ENCODE measurements at regions not wholly inside any gene's neighbourhood (a gene's known extent, or its start where the extent isn't known, plus 50 kb on each side); places are given as distances from the start of the nearest gene placed in this dataset.
"Not testable (repeated sequence)": the region's sequence is repeated elsewhere in the genome, so short reads cannot be mapped to it uniquely, and the experiment has no call there.

DNA sequence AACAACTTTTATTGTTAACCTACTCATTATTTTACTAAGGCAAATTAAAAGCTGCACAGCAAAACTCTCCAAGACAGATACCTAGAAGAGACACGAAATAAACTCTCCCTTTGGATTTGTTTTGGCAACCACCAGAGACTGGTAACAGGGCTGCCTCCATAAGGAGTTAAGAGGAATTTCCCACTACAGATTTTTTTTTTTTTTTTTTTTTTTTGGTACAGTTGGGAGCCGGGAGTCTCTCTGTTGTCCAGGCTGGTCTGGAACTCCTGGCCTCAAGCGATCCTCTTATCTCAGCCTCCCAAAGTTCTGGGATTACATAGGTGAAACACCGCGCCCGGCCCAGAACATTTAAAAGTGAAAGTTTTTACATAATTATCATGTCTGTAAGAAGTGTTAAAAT is 73.6 kb upstream of the VGLL4 start:
- no peak for DNase-seq
- TF ChIP-seq, protein P1, sequence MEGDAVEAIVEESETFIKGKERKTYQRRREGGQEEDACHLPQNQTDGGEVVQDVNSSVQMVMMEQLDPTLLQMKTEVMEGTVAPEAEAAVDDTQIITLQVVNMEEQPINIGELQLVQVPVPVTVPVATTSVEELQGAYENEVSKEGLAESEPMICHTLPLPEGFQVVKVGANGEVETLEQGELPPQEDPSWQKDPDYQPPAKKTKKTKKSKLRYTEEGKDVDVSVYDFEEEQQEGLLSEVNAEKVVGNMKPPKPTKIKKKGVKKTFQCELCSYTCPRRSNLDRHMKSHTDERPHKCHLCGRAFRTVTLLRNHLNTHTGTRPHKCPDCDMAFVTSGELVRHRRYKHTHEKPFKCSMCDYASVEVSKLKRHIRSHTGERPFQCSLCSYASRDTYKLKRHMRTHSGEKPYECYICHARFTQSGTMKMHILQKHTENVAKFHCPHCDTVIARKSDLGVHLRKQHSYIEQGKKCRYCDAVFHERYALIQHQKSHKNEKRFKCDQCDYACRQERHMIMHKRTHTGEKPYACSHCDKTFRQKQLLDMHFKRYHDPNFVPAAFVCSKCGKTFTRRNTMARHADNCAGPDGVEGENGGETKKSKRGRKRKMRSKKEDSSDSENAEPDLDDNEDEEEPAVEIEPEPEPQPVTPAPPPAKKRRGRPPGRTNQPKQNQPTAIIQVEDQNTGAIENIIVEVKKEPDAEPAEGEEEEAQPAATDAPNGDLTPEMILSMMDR (IDR thresholded peaks at IDR 0.05), result no peak
- H3K4me3 ChIP-seq, result peak overlapping the region; percentile 91
- intact Hi-C loops (cut with DNase I), result no loop called here
- no peaks in the 10 kb centered on the region for H3K36me3 ChIP-seq
- no peaks in the 10 kb centered on the region for H3K9me3 ChIP-seq
- H3K27ac ChIP-seq, result peak overlapping the region; percentile 93
- H3K4me1 ChIP-seq, result no peaks in the 10 kb centered on the region
- H3K27me3 ChIP-seq, result no peaks in the 10 kb centered on the region
- no peak for ATAC-seq

DNA sequence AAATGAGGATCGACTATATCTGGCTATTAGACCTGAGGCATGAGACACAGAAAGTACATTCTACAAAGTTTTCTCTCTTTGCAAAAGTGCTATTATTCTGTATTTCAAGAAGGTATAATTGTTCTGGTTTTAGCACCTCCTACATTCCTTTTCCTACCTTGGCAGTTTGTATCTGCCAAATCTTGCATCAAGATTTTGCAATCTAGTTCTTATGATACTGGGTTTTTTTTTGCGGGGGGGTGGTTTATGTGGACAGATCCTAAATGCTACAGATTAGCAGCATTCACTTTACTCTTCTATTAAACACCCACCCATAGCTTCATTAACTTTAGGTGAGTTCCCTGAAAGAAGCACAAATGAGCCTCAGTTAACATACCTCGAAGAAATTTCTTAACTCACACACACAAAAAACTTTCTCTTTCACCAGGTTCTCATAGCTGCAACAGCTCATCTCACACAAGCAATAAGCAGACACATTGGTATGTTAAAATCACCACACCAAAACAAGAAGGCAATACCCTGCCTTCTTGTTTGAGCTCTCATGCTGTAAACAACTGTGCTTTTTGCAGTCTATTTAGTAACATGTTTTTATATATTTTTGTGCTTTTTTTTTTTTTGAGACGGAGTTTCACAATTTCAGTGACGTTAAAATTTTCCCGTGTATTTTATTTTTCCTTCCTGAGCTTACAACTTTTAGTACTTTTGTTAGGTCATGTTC is 73.0 kb upstream of the VGLL4 start:
- no peak for DNase-seq
- intact Hi-C loops (cut with DNase I), result no loop called here

DNA sequence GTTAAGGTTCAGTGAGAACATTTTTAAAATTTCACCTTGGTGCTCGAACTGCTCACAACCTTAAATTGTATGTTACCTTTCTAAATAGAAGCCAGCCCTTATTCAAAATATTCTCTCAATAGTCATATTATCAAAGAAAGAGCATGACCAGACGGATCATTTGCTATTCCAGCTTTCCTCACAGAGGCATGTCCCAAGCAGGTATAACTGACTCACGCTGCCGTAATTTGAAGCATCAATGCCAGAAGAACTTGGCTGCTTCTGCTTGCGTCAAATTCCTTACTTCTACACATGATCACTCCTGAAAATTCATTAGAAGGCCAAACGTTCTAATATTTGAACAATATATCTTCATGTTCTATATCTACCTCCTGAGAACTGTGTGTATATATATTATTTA is 69.5 kb upstream of the VGLL4 start:
- no peak for ATAC-seq
- TF ChIP-seq, protein P1 (IDR thresholded peaks at IDR 0.05), result no peak
- Histone ChIP-seq H3K9me3 (peaks cover 4% of the 10 kb centered on the region), H3K4me1 (no peaks in the 10 kb centered on the region), H3K27me3 (no peaks in the 10 kb centered on the region), H3K36me3 (no peaks in the 10 kb centered on the region), H3K4me3 (no peak overlapping the region), H3K27ac (no peak overlapping the region)
- DNase-seq, result no peak
- intact Hi-C loops (cut with DNase I), result no loop called here

More for the DNA sequence above, 73.0 kb upstream of the VGLL4 start:
- Histone ChIP-seq H3K36me3 (no peaks in the 10 kb centered on the region), H3K9me3 (no peaks in the 10 kb centered on the region), H3K27ac (peak overlapping the region; percentile 93), H3K4me1 (no peaks in the 10 kb centered on the region), H3K4me3 (peak overlapping the region; percentile 91), H3K27me3 (no peaks in the 10 kb centered on the region)
- TF ChIP-seq, protein P1 (IDR thresholded peaks at IDR 0.05), result no peak
- no peak for ATAC-seq

DNA sequence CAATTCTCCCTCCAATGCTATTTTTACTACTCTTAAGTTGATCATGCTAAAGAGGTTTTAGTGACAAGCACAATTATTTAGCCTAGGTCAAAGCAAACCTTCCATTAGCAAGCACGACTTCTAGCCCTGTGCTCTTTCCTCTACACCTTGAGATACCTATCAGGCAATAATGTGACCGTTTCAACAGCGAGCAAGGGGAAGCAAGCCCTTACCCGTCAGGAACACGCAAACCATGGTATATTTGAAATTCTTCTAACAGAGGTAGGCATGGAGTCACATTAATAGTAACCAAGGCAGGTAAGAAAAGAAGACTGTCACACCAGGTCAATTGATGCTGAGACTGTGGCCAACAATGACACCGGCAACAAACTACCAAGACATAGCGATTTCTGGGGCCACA is 68.9 kb upstream of the VGLL4 start:
- H3K27me3 ChIP-seq, result no peaks in the 10 kb centered on the region
- intact Hi-C loops (cut with DNase I), result no loop called here
- H3K4me3 ChIP-seq, result no peak overlapping the region
- ATAC-seq, result no peak
- H3K27ac ChIP-seq, result no peak overlapping the region
- H3K36me3 ChIP-seq, result no peaks in the 10 kb centered on the region
- no peaks in the 10 kb centered on the region for H3K4me1 ChIP-seq
- peaks cover 4% of the 10 kb centered on the region for H3K9me3 ChIP-seq
- no peak for DNase-seq
- TF ChIP-seq, protein P1 (IDR thresholded peaks at IDR 0.05), result no peak

DNA sequence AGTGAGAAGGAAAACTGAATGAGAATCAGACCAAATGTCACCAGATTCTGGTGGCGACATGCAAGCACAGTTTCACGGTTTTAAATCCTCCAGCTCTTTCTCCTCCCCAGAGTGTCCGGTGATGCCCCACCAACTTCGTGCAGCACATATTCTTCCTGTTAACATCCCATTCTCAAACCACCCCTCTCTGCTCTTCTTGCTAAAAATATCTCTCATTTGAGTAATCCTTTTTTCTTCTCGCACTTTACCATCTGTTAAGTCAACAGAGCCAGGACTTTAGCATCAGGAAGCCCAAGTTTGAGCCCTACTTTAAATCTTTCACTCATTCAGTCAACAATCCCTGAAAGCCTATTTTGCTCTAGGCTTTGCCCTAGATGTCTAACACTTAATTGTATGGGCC is 68.2 kb upstream of the VGLL4 start:
- Histone ChIP-seq H3K27me3 (no peaks in the 10 kb centered on the region), H3K27ac (no peak overlapping the region), H3K4me1 (no peaks in the 10 kb centered on the region), H3K36me3 (no peaks in the 10 kb centered on the region), H3K9me3 (peaks cover 4% of the 10 kb centered on the region), H3K4me3 (no peak overlapping the region)
- intact Hi-C loops (cut with DNase I), result no loop called here
- TF ChIP-seq, protein P1 (IDR thresholded peaks at IDR 0.05), result no peak
- DNase-seq (no peak), ATAC-seq (no peak)

DNA sequence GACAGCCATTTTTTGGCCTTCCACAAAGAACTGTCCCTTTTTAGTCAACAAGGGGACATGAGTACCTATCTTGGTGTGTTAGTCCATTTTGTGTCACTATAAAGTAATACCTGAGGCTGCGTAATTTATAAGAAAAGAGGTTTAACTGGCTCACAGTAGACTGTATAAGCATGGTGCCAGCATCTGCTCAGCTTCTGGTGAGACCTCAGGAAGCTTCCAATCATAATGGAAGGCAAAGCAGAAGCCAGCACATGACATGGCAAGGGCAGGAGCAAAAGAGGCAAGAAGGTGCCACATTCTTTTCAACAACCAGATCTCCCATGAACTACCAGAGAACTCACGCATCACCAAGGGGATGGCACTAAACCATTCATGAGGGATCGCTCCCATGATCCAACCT is 66.1 kb upstream of the VGLL4 start:
- no peaks in the 10 kb centered on the region for H3K27me3 ChIP-seq
- no peak for DNase-seq
- no peaks in the 10 kb centered on the region for H3K4me1 ChIP-seq
- TF ChIP-seq, protein P1 (IDR thresholded peaks at IDR 0.05), result no peak
- no peak for ATAC-seq
- peaks cover 4% of the 10 kb centered on the region for H3K9me3 ChIP-seq
- intact Hi-C loops (cut with DNase I), result no loop called here
- H3K4me3 ChIP-seq, result no peak overlapping the region
- no peak overlapping the region for H3K27ac ChIP-seq
- H3K36me3 ChIP-seq, result no peaks in the 10 kb centered on the region

DNA sequence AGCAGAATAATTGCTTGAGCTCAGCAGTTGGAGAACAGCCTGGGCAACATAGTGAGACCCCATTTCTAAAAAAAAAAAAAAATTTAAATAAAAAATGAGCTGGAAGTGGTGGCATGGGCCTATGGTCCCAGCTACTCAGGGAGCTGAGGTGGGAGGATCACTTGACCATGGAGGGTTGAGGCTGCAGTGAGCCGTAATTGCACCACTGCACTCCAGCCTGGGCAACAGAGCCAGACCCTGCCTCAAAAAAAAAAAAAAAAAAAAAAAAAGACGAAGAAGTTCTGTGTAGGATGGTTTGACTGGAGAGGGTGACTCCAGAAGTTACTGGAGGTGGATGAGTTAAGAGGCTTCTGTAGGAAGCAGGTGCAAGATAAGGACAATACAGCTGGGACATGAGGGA is 63.4 kb upstream of the VGLL4 start:
- ATAC-seq; H3K27me3 ChIP-seq; DNase-seq; H3K9me3 ChIP-seq; H3K4me1 ChIP-seq; H3K4me3 ChIP-seq; H3K27ac ChIP-seq; H3K36me3 ChIP-seq; intact Hi-C loops (cut with DNase I): not testable (repeated sequence)
